B cell (primary cell): ENCODE measurements at regions not wholly inside any gene's neighbourhood (a gene's known extent, or its start where the extent isn't known, plus 50 kb on each side); places are given as distances from the start of the nearest gene placed in this dataset.

ENCODE experiments used
- ATAC-seq: fragments of 200-7000 bp; cut with Tn5 transposase; one replicate; pipeline ENCODE4 v1.10.0; 2021; ENCODE audit warnings: low read depth, mild to moderate bottlenecking, moderate number of reproducible peaks, moderate library complexity
- CTCF ChIA-PET: fragments of 350-600 bp; sonication (Branson Sonifier 250); formaldehyde crosslinking; loops from one replicate; lab custom pipeline; 2021; ENCODE audit warnings: antibody characterized with exemption, inconsistent platforms; lab: Charles Lee
- POLR2A ChIA-PET: fragments of 350-600 bp; sonication (Branson Sonifier 250); formaldehyde crosslinking; loops from one replicate; lab custom pipeline; 2021; ENCODE audit warnings: antibody characterized with exemption; lab: Charles Lee
- DNase-seq: peaks from one replicate; pipeline ENCODE4 v3.0.0; 2013
- H2AFZ ChIP-seq: 2 replicates; pipeline ENCODE4 v1.6.1; 2012; ENCODE audit warnings: mild to moderate bottlenecking, low read depth, low read length; ENCODE audit not compliant: insufficient read depth, poor library complexity, severe bottlenecking
- H3K27ac ChIP-seq, 2 donors: 1 replicate in 1 of 2; 2 replicates in 1 of 2; pipeline ENCODE4 v1.5.1; 2012 to 2013; ENCODE audit warnings: low read length in 2 of 2, mild to moderate bottlenecking in 2 of 2, moderate library complexity in 1 of 2
- H3K27me3 ChIP-seq, 4 experiments: fragments of 200-600 bp in 1 of 4; sonication (generic) in 1 of 4; replicated peaks in 1 of 4; 1 replicate in 2 of 4; 2 replicates in 2 of 4; pipeline versions ENCODE4 v1.6.1 to v1.7.0; 2013 to 2016; ENCODE audit warnings: low read length in 3 of 4, mild to moderate bottlenecking in 2 of 4, mixed read lengths in 1 of 4, moderate library complexity in 1 of 4; ENCODE audit not compliant: insufficient read depth in 4 of 4, control insufficient read depth in 3 of 4; ENCODE audit errors: control extremely low read depth in 1 of 4
- H3K36me3 ChIP-seq, 2 experiments: replicated peaks in 1 of 2; 1 replicate in 1 of 2; 2 replicates in 1 of 2; pipeline versions ENCODE4 v1.6.1 to v1.7.1; 2013; ENCODE audit warnings: low read length in 1 of 2; ENCODE audit not compliant: insufficient read depth in 2 of 2, control insufficient read depth in 1 of 2; ENCODE audit errors: control extremely low read depth in 1 of 2, extremely low read depth in 1 of 2
- H3K4me1 ChIP-seq, 2 donors: fragments of 200-600 bp in 1 of 2; sonication (generic) in 1 of 2; 1 replicate in 1 of 2; 2 replicates in 1 of 2; pipeline versions ENCODE4 v1.5.1 to v1.6.1; 2013 to 2017; ENCODE audit warnings: low read length in 2 of 2; ENCODE audit not compliant: control insufficient read depth in 2 of 2, insufficient read depth in 2 of 2
- H3K4me2 ChIP-seq: replicated peaks from 2 replicates; pipeline ENCODE3; 2012; ENCODE audit warnings: mild to moderate bottlenecking, low read depth, low read length; ENCODE audit not compliant: poor library complexity, severe bottlenecking
- H3K4me3 ChIP-seq, 5 experiments: fragments of 200-600 bp in 1 of 5; sonication (generic) in 1 of 5; 1 replicate in 3 of 5; 2 replicates in 2 of 5; pipeline versions ENCODE4 v1.5.1 to v1.7.0; 2011 to 2016; ENCODE audit warnings: low read length in 4 of 5, mild to moderate bottlenecking in 4 of 5, low read depth in 2 of 5, control low read depth in 1 of 5, moderate library complexity in 1 of 5; ENCODE audit not compliant: insufficient read depth in 1 of 5; ENCODE audit errors: control extremely low read depth in 1 of 5, extremely low read depth in 1 of 5
- H3K79me2 ChIP-seq: fragments of 200-600 bp; sonication (generic); one replicate; pipeline ENCODE4 v1.6.0; 2016; ENCODE audit warnings: low read length; ENCODE audit not compliant: control insufficient read depth, insufficient read depth
- H3K9ac ChIP-seq: fragments of 200-600 bp; sonication (generic); 2 replicates; pipeline ENCODE4 v1.6.1; 2017; ENCODE audit warnings: mild to moderate bottlenecking, low read length, moderate library complexity
- H3K9me3 ChIP-seq, 3 donors: one replicate each; pipeline versions ENCODE4 v1.6.1 to v1.7.1; 2013; ENCODE audit warnings: low read length in 2 of 3; ENCODE audit not compliant: control insufficient read depth in 2 of 3, insufficient read depth in 1 of 3; ENCODE audit errors: control extremely low read depth in 1 of 3
- H4K20me1 ChIP-seq: 2 replicates; pipeline ENCODE4 v1.6.0; 2012; ENCODE audit warnings: mild to moderate bottlenecking, low read length; ENCODE audit not compliant: insufficient read depth, control insufficient read depth, poor library complexity, severe bottlenecking
- H3K27ac Mint-ChIP-seq: one replicate; pipeline ENCODE4 v1.8.0; 2021; ENCODE audit warnings: mixed read lengths
- H3K27me3 Mint-ChIP-seq: one replicate; pipeline ENCODE4 v1.8.0; 2021; ENCODE audit warnings: mixed read lengths
- H3K4me1 Mint-ChIP-seq: one replicate; pipeline ENCODE4 v1.8.0; 2021; ENCODE audit warnings: mixed read lengths
- H3K4me3 Mint-ChIP-seq: one replicate; pipeline ENCODE4 v1.8.0; 2021; ENCODE audit warnings: mixed read lengths
- H3K9me3 Mint-ChIP-seq: one replicate; pipeline ENCODE4 v1.8.0; 2022; ENCODE audit warnings: mixed read lengths; ENCODE audit not compliant: insufficient read depth
- CTCF ChIP-seq: fragments of 200-600 bp; IDR thresholded peaks from one replicate; pipeline ENCODE4 v1.8.0; 2022; ENCODE audit warnings: antibody characterized with exemption, mild to moderate bottlenecking
- EZH2 ChIP-seq: IDR thresholded peaks from 2 replicates; pipeline ENCODE4 v1.6.1; 2012; ENCODE audit warnings: borderline replicate concordance, low read depth, mild to moderate bottlenecking, moderate library complexity, low read length; ENCODE audit not compliant: insufficient read depth, poor library complexity, severe bottlenecking
- WGBS: methylation state at CpG from one replicate; pipeline ENCODE4 v1.1.5; 2013; ENCODE audit warnings: missing lambda C conversion rate; ENCODE audit not compliant: insufficient coverage; 5-methylcytosine and 5-hydroxymethylcytosine counted together
- intact Hi-C: fragments of 100-400 bp; cut with micrococcal nuclease; formaldehyde crosslinking; loops from one replicate; pipeline ENCODE4 v1.10.0; 2022

GRCh38 chr15:81940467-81941451 is 105.1 kb downstream of the MEX3B start:
- no peak overlapping the region for H3K4me3 ChIP-seq
- Mint-ChIP-seq H3K27ac (no peak overlapping the region), H3K9me3 (peaks cover 2% of the 10 kb centered on the region), H3K27me3 (peaks cover 21% of the 10 kb centered on the region), H3K4me1 (no peaks in the 10 kb centered on the region), H3K4me3 (no peak overlapping the region)
- H3K36me3 ChIP-seq: no peaks in the 10 kb centered on the region
- TF ChIP-seq EZH2 (no peak), CTCF (no peak)
- no peak overlapping the region for H3K9ac ChIP-seq
- peaks cover 0 to 6% (median 2%) of the 10 kb centered on the region in 3 donors for H3K9me3 ChIP-seq
- no peaks in the 10 kb centered on the region for H3K79me2 ChIP-seq
- no peak overlapping the region for H2AFZ ChIP-seq
- H3K4me2 ChIP-seq: no peak overlapping the region
- ChIA-PET CTCF (interaction anchor here (0.9 to 3.5 kb wide), 2 partner anchors 457 to 460 kb away, joined by 3 to 18 read pairs; no protein-coding TSS in a partner anchor), POLR2A (no interaction called here)
- DNase-seq: no peak
- peaks cover 0 to 2% (median 0%) of the 10 kb centered on the region in 4 experiments for H3K27me3 ChIP-seq
- no peak for ATAC-seq
- H3K4me1 ChIP-seq: no peaks in the 10 kb centered on the region
- H4K20me1 ChIP-seq: no peaks in the 10 kb centered on the region
- intact Hi-C loops: no loop called here
- H3K27ac ChIP-seq: no peak overlapping the region
- 100% methylated on average over 1 of the region's 1 CpG for WGBS
